ENCODE measurements at regions not wholly inside any gene's neighbourhood (a gene's known extent, or its start where the extent isn't known, plus 50 kb on each side); places are given as distances from the start of the nearest gene placed in this dataset.

GRCh38 chr14:54332490-54332889 is 64.3 kb upstream of the CDKN3 start:
- CTCF ChIA-PET: no interaction called here

GRCh38 chr14:54333511-54333910 is 63.3 kb upstream of the CDKN3 start:
- CTCF ChIA-PET: no interaction called here
- POLR2A ChIA-PET: no interaction called here

More at GRCh38 chr14:54332490-54332889, 64.3 kb upstream of the CDKN3 start:
- POLR2A ChIA-PET: no interaction called here

GRCh38 chr14:54335569-54336155 is 61.1 kb upstream of the CDKN3 start:
- POLR2A ChIA-PET: no interaction called here
- CTCF ChIA-PET: no interaction called here

GRCh38 chr14:54337314-54337713 is 59.5 kb upstream of the CDKN3 start:
- POLR2A ChIA-PET: no interaction called here
- CTCF ChIA-PET: no interaction called here

- CTCF ChIA-PET: no interaction called here
- POLR2A ChIA-PET: no interaction called here
Measured at GRCh38 chr14:54338696-54339317, 58.0 kb upstream of the CDKN3 start.

- POLR2A ChIA-PET: no interaction called here
- CTCF ChIA-PET: no interaction called here
Measured at GRCh38 chr14:54339771-54340170, 57.0 kb upstream of the CDKN3 start.

GRCh38 chr14:54342806-54343205 is 54.0 kb upstream of the CDKN3 start:
- ChIA-PET POLR2A (no interaction called here), CTCF (interaction anchor here (0.7 kb wide), 1 partner anchor 199 kb away, joined by 3 read pairs; no protein-coding TSS in a partner anchor)

- ChIA-PET POLR2A (no interaction called here), CTCF (interaction anchor here (0.7 kb wide), 1 partner anchor 199 kb away, joined by 3 read pairs; no protein-coding TSS in a partner anchor)
Measured at GRCh38 chr14:54343272-54344121, 53.3 kb upstream of the CDKN3 start.

GRCh38 chr14:54344445-54344844 is 52.4 kb upstream of the CDKN3 start:
- CTCF ChIA-PET: no interaction called here
- POLR2A ChIA-PET: no interaction called here

- ChIA-PET POLR2A (no interaction called here), CTCF (no interaction called here)
Measured at GRCh38 chr14:54346257-54346656, 50.5 kb upstream of the CDKN3 start.

Data from activated CD8-positive, alpha-beta memory T cell treated with anti-CD3 and anti-CD28 coated beads for 36 hours (primary cell).